Left kidney (tissue), 1 donor: ENCODE measurements at regions not wholly inside any gene's neighbourhood (a gene's known extent, or its start where the extent isn't known, plus 50 kb on each side); places are given as distances from the start of the nearest gene placed in this dataset.

Experiments used
- DNase-seq: peaks from one replicate; pipeline ENCODE4 v3.0.0-alpha.2; 2013

DNA sequence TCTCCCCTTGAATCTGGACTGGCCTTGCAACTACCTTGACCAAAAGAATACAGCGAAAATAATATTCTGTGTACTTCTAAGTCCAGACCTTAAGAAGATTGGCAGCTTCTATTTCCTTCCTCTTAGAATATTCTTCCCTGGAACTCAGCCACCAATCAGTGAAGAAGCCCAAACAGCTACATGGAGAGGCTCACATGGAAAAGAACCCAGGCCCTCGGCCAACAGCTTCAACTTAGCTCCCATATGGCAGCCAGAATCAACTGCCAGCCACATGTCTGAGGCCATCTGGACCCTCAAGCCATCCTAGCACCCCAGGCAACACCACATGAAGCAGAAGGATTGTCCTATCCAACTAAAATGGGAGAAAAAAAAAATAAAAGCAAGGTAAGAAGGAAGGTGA, 178.8 kb downstream of the IBTK start:
- DNase-seq = no peak

DNA sequence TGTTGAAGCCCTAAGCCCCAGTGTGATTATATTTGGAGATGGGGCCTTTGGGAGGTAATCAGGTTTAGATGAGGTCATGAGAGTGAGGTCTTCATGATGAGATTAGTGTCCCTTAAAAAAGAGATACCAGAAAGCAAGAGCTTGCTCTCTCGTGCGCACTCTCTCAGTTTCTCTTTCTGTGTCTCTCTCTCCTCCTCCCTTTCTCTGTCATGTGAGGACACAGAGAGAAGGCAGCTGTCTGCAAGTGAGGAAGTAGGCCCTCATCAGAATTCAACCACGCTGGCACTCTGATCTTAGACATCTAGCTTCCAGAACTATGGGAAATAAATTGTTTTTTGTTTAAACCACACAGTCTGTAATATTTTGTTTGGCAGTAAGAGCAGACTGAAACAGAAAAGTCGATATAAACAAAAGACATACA, 180.5 kb downstream of the IBTK start:
- no peak for DNase-seq

- no peak for DNase-seq
Observed at GRCh38 chr6:82066196-82066595, 181.3 kb downstream of the IBTK start.

- DNase-seq = no peak
Observed at GRCh38 chr6:82063574-82063973, 184.0 kb downstream of the IBTK start.

DNA sequence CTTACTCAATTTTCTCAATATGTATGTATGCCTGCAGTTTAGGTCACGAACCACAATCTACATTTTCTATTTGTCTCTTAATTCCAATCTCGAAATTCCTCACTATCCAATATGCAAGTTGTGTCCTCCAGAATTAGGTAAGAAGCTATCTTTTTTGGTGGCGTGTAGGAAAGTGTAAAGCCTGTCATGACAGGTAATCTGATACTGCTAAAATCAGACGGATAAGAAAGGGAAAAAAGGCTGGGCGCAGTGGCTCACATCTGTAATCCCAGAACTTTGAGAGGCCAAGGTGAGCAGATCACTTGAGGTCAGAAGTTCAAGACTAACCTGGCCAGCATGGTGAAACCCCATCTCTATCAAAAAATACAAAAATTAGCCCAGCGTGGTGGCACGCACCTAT, 185.3 kb downstream of the IBTK start:
- DNase-seq = no peak

- DNase-seq = peak; percentile 12
Observed at GRCh38 chr6:82057846-82058554, 189.5 kb downstream of the IBTK start.

- no peak for DNase-seq
Observed at GRCh38 chr6:82056567-82056966, 191.0 kb downstream of the IBTK start.

DNA sequence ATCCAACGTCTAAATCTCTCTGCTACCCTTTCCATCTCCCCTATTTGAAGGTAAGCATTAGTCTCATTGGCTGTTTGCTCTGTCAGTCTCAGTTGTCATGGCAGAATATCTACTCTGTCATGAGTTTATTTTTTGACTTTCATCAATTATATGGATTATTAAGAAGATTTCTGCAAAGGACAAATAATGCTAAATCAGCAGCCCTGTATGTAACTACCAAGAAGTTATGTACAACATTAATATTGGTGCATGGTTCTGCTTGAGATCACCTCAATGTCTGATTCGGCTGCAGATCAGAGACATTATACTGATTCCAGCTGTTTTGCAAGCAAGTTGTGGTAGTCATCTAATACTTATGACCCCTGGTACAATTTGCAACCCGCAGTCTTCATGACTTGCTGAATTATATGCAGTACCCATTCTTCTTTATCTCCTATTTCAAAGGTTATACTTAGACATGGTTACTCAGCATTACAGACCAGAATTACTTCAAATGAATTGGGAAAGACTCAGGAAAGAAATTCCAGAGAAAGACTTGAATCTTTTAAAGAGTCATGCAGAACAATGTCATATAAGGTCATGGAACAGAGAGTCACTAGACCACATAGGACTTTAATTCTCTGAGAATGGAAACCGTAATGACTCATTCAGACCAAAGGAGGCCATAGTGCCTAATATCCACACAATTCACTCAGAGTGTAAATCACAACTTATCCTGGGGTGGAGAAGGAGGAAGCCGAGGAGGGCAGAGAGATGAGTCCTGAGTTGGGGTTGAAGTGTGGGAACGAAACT, 201.4 kb downstream of the IBTK start:
- DNase-seq = no peak

GRCh38 chr6:82040405-82041221, 206.9 kb downstream of the IBTK start:
- peak; percentile 47 for DNase-seq

GRCh38 chr6:82038631-82039030, 208.9 kb downstream of the IBTK start:
- no peak for DNase-seq

GRCh38 chr6:82035526-82035925, 212.0 kb downstream of the IBTK start:
- no peak for DNase-seq

GRCh38 chr6:82033631-82034211, 213.8 kb downstream of the IBTK start:
- no peak for DNase-seq

DNA sequence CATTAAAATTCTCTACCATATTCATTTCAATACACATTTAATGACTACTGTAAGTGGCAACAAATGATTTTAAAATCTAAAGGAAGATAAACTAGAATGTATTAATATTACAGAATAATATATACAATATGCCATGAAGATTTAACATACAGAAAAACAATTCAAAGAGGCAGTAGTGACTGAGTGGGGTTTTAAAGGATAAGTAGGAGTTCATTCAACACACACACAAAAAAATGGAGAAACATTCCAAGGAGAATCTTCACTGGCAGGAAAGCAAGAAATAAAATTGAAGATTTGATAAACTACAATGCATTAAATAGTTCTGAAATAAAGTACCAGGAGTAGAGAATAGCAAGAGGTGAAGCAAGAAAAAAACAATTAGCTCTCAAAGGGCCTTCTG, 215.1 kb downstream of the IBTK start:
- DNase-seq = no peak

DNA sequence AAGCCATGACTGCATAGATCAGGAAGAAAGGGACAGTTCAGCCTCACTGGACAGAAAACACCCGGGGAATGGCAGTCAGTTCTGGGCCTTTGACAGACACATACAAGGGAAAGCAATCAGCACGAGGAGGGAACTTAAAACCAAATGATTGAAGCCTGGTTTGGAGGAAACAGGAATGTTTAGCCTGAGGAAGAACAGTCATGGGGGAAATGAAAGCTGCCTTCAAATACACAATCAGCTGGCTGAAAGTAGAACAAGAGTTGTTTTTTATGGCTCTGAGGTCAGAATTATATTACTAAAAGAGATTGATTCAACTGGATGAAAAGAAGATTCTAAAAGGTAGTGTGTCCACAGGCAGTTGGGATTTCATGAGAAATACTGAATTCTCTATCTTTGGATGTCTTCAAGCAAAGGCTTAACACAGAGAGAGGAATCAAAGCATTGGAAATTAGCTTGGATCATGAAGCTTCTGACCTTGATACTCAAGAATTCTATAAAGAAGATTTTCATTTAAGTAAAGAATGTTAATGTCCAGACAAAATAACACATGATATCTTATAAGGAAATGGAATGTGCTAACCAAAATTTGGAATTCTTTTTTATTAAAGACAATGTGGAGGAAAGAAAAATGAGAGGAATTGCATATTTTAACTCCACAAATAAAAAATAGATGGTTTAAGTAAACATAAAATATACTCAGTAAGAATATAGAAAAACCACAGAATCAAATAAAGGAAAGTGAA, 216.6 kb downstream of the IBTK start:
- no peak for DNase-seq

GRCh38 chr6:82030301-82030700, 217.2 kb downstream of the IBTK start:
- no peak for DNase-seq

DNA sequence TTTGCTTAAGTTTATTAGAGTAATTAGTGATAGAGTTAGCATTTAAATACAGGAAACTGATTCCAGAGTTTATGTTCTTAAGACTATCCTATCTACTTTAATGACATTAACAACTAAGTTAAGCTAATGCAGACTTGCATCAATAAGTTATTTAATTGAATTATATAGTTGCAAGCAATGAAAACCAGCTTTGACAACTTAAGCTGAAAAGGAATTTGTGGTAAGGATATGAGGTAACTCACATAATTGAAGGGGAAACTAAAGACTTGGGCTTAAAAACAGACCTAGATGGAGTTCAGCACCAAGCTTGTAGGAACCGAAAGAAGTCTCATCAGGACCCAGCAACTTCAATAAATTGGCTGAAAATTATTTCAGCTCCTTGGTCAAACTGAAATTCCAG, 222.3 kb downstream of the IBTK start:
- DNase-seq = no peak

DNA sequence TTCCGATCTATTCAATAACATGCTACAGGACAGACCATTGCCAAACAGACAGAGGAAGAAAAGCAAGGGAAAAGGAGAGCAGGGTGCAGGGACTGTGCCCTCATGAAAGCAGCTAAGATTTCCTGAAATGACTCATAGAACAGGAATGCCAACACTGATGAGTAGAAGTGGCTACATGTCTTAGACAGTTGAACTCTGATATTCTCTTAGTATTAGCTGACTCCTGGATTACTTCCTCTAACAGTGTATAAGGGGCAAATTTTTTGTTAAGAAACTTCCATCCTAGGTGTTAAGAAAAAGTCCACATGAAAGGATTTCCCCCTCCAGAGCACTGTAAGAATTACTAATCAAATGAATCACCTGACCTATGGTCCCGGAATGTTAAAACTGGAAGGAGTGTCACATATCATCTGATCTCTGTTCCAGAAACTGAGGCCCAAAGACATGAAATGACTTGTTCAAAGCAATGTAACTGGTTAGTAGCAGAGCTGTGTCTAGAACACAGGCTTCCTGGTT, 224.9 kb downstream of the IBTK start:
- no peak for DNase-seq

GRCh38 chr6:82017773-82018172, 229.8 kb downstream of the IBTK start:
- DNase-seq = no peak

GRCh38 chr6:82017288-82017687, 230.3 kb downstream of the IBTK start:
- DNase-seq = no peak

- DNase-seq = no peak
Observed at GRCh38 chr6:82015526-82015925, 232.0 kb downstream of the IBTK start.

GRCh38 chr6:82015043-82015442, 232.5 kb downstream of the IBTK start:
- no peak for DNase-seq
